ENCODE measurements at regions not wholly inside any gene's neighbourhood (a gene's known extent, or its start where the extent isn't known, plus 50 kb on each side); places are given as distances from the start of the nearest gene placed in this dataset.

GRCh38 chr2:108082978-108083377 is 96.7 kb downstream of the SLC5A7 start:
- TF ChIP-seq, protein P1, sequence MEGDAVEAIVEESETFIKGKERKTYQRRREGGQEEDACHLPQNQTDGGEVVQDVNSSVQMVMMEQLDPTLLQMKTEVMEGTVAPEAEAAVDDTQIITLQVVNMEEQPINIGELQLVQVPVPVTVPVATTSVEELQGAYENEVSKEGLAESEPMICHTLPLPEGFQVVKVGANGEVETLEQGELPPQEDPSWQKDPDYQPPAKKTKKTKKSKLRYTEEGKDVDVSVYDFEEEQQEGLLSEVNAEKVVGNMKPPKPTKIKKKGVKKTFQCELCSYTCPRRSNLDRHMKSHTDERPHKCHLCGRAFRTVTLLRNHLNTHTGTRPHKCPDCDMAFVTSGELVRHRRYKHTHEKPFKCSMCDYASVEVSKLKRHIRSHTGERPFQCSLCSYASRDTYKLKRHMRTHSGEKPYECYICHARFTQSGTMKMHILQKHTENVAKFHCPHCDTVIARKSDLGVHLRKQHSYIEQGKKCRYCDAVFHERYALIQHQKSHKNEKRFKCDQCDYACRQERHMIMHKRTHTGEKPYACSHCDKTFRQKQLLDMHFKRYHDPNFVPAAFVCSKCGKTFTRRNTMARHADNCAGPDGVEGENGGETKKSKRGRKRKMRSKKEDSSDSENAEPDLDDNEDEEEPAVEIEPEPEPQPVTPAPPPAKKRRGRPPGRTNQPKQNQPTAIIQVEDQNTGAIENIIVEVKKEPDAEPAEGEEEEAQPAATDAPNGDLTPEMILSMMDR (IDR thresholded peaks at IDR 0.05; ENCODE audit: low read depth, low read length) = no peak
- no peak for TF ChIP-seq EZH2phosphoT487 (IDR thresholded peaks at IDR 0.05; ENCODE audit: low read depth)
